ENCODE measurements at regions not wholly inside any gene's neighbourhood (a gene's known extent, or its start where the extent isn't known, plus 50 kb on each side); places are given as distances from the start of the nearest gene placed in this dataset.
"Not testable (repeated sequence)": the region's sequence is repeated elsewhere in the genome, so short reads cannot be mapped to it uniquely, and the experiment has no call there.

- not testable (repeated sequence) for H3K27me3 ChIP-seq (ENCODE audit: control insufficient read depth, insufficient read depth, low read length)
Observed at GRCh38 chr10:133010843-133011179, 68.4 kb upstream of the CFAP46 start.

GRCh38 chr10:133010095-133010842 lies 67.9 kb upstream of the CFAP46 start:
- H3K36me3 ChIP-seq (ENCODE audit: insufficient read depth, low read length): no peaks in the 10 kb centered on the region
- H3K4me2 ChIP-seq (ENCODE audit: low read length): no peak overlapping the region
- no peaks in the 10 kb centered on the region for H3K9me3 ChIP-seq (replicated peaks; ENCODE audit: low read length)
- H3K27me3 ChIP-seq (ENCODE audit: control insufficient read depth, insufficient read depth, low read length): no peaks in the 10 kb centered on the region
- H3K4me1 ChIP-seq (ENCODE audit: control insufficient read depth, insufficient read depth, low read length): no peaks in the 10 kb centered on the region
- no peak overlapping the region for H3K9ac ChIP-seq (ENCODE audit: low read depth, low read length)
- H3K4me3 ChIP-seq (ENCODE audit: low read length): no peak overlapping the region

More at GRCh38 chr10:133010843-133011179, 68.4 kb upstream of the CFAP46 start:
- not testable (repeated sequence) for H3K9ac ChIP-seq (ENCODE audit: low read depth, low read length); H3K4me3 ChIP-seq (ENCODE audit: low read length); H3K36me3 ChIP-seq (ENCODE audit: insufficient read depth, low read length); H3K4me2 ChIP-seq (ENCODE audit: low read length); H3K9me3 ChIP-seq (replicated peaks; ENCODE audit: low read length); H3K4me1 ChIP-seq (ENCODE audit: control insufficient read depth, insufficient read depth, low read length)

- no peak overlapping the region for H3K4me3 ChIP-seq (ENCODE audit: low read length)
Observed at GRCh38 chr10:133009218-133009950, 67.0 kb upstream of the CFAP46 start.

GRCh38 chr10:133008736-133009135 lies 66.4 kb upstream of the CFAP46 start:
- Histone ChIP-seq H3K4me1 (ENCODE audit: control insufficient read depth, insufficient read depth, low read length) (no peaks in the 10 kb centered on the region), H3K9ac (ENCODE audit: low read depth, low read length) (no peak overlapping the region), H3K9me3 (replicated peaks; ENCODE audit: low read length) (no peaks in the 10 kb centered on the region), H3K36me3 (ENCODE audit: insufficient read depth, low read length) (no peaks in the 10 kb centered on the region), H3K4me2 (ENCODE audit: low read length) (no peak overlapping the region), H3K4me3 (ENCODE audit: low read length) (no peak overlapping the region), H3K27me3 (ENCODE audit: control insufficient read depth, insufficient read depth, low read length) (no peaks in the 10 kb centered on the region)

More at GRCh38 chr10:133009218-133009950, 67.0 kb upstream of the CFAP46 start:
- H3K36me3 ChIP-seq (ENCODE audit: insufficient read depth, low read length): no peaks in the 10 kb centered on the region
- H3K4me2 ChIP-seq (ENCODE audit: low read length): no peak overlapping the region
- no peaks in the 10 kb centered on the region for H3K9me3 ChIP-seq (replicated peaks; ENCODE audit: low read length)
- H3K9ac ChIP-seq (ENCODE audit: low read depth, low read length): no peak overlapping the region
- H3K4me1 ChIP-seq (ENCODE audit: control insufficient read depth, insufficient read depth, low read length): no peaks in the 10 kb centered on the region
- no peaks in the 10 kb centered on the region for H3K27me3 ChIP-seq (ENCODE audit: control insufficient read depth, insufficient read depth, low read length)

- no peaks in the 10 kb centered on the region for H3K27me3 ChIP-seq (ENCODE audit: control insufficient read depth, insufficient read depth, low read length)
- no peaks in the 10 kb centered on the region for H3K9me3 ChIP-seq (replicated peaks; ENCODE audit: low read length)
- no peaks in the 10 kb centered on the region for H3K36me3 ChIP-seq (ENCODE audit: insufficient read depth, low read length)
- no peak overlapping the region for H3K4me2 ChIP-seq (ENCODE audit: low read length)
- no peak overlapping the region for H3K9ac ChIP-seq (ENCODE audit: low read depth, low read length)
- no peaks in the 10 kb centered on the region for H3K4me1 ChIP-seq (ENCODE audit: control insufficient read depth, insufficient read depth, low read length)
- H3K4me3 ChIP-seq (ENCODE audit: low read length): no peak overlapping the region
Observed at GRCh38 chr10:133008196-133008595, 65.8 kb upstream of the CFAP46 start.

- Histone ChIP-seq H3K9ac (ENCODE audit: low read depth, low read length) (no peak overlapping the region), H3K4me2 (ENCODE audit: low read length) (no peak overlapping the region)
Observed at GRCh38 chr10:133007360-133007858, 65.0 kb upstream of the CFAP46 start.

GRCh38 chr10:133006806-133007205 lies 64.4 kb upstream of the CFAP46 start:
- H3K4me2 ChIP-seq (ENCODE audit: low read length): no peak overlapping the region
- H3K27me3 ChIP-seq (ENCODE audit: control insufficient read depth, insufficient read depth, low read length): no peaks in the 10 kb centered on the region
- no peak overlapping the region for H3K9ac ChIP-seq (ENCODE audit: low read depth, low read length)
- no peaks in the 10 kb centered on the region for H3K4me1 ChIP-seq (ENCODE audit: control insufficient read depth, insufficient read depth, low read length)
- H3K36me3 ChIP-seq (ENCODE audit: insufficient read depth, low read length): no peaks in the 10 kb centered on the region
- no peak overlapping the region for H3K4me3 ChIP-seq (ENCODE audit: low read length)
- no peaks in the 10 kb centered on the region for H3K9me3 ChIP-seq (replicated peaks; ENCODE audit: low read length)

More at GRCh38 chr10:133007360-133007858, 65.0 kb upstream of the CFAP46 start:
- H3K9me3 ChIP-seq (replicated peaks; ENCODE audit: low read length): no peaks in the 10 kb centered on the region
- no peaks in the 10 kb centered on the region for H3K36me3 ChIP-seq (ENCODE audit: insufficient read depth, low read length)
- no peak overlapping the region for H3K4me3 ChIP-seq (ENCODE audit: low read length)
- H3K27me3 ChIP-seq (ENCODE audit: control insufficient read depth, insufficient read depth, low read length): no peaks in the 10 kb centered on the region
- H3K4me1 ChIP-seq (ENCODE audit: control insufficient read depth, insufficient read depth, low read length): no peaks in the 10 kb centered on the region

GRCh38 chr10:133006202-133006601 lies 63.8 kb upstream of the CFAP46 start:
- no peaks in the 10 kb centered on the region for H3K36me3 ChIP-seq (ENCODE audit: insufficient read depth, low read length)
- H3K4me1 ChIP-seq (ENCODE audit: control insufficient read depth, insufficient read depth, low read length): no peaks in the 10 kb centered on the region
- no peak overlapping the region for H3K9ac ChIP-seq (ENCODE audit: low read depth, low read length)
- no peaks in the 10 kb centered on the region for H3K27me3 ChIP-seq (ENCODE audit: control insufficient read depth, insufficient read depth, low read length)
- H3K4me3 ChIP-seq (ENCODE audit: low read length): no peak overlapping the region
- H3K4me2 ChIP-seq (ENCODE audit: low read length): no peak overlapping the region
- H3K9me3 ChIP-seq (replicated peaks; ENCODE audit: low read length): no peaks in the 10 kb centered on the region

- no peaks in the 10 kb centered on the region for H3K27me3 ChIP-seq (ENCODE audit: control insufficient read depth, insufficient read depth, low read length)
Observed at GRCh38 chr10:133004478-133004877, 62.1 kb upstream of the CFAP46 start.

GRCh38 chr10:133003188-133003587 lies 60.8 kb upstream of the CFAP46 start:
- Histone ChIP-seq H3K9me3 (replicated peaks; ENCODE audit: low read length) (no peaks in the 10 kb centered on the region), H3K9ac (ENCODE audit: low read depth, low read length) (no peak overlapping the region), H3K4me3 (ENCODE audit: low read length) (no peak overlapping the region)

More at GRCh38 chr10:133004478-133004877, 62.1 kb upstream of the CFAP46 start:
- Histone ChIP-seq H3K4me1 (ENCODE audit: control insufficient read depth, insufficient read depth, low read length) (no peaks in the 10 kb centered on the region), H3K4me2 (ENCODE audit: low read length) (no peak overlapping the region), H3K9ac (ENCODE audit: low read depth, low read length) (no peak overlapping the region), H3K4me3 (ENCODE audit: low read length) (no peak overlapping the region), H3K36me3 (ENCODE audit: insufficient read depth, low read length) (no peaks in the 10 kb centered on the region), H3K9me3 (replicated peaks; ENCODE audit: low read length) (no peaks in the 10 kb centered on the region)

GRCh38 chr10:133002685-133003084 lies 60.3 kb upstream of the CFAP46 start:
- Histone ChIP-seq H3K4me3 (ENCODE audit: low read length) (no peak overlapping the region), H3K4me2 (ENCODE audit: low read length) (no peak overlapping the region), H3K9ac (ENCODE audit: low read depth, low read length) (no peak overlapping the region), H3K4me1 (ENCODE audit: control insufficient read depth, insufficient read depth, low read length) (no peaks in the 10 kb centered on the region), H3K9me3 (replicated peaks; ENCODE audit: low read length) (no peaks in the 10 kb centered on the region), H3K36me3 (ENCODE audit: insufficient read depth, low read length) (no peaks in the 10 kb centered on the region), H3K27me3 (ENCODE audit: control insufficient read depth, insufficient read depth, low read length) (no peaks in the 10 kb centered on the region)

More at GRCh38 chr10:133003188-133003587, 60.8 kb upstream of the CFAP46 start:
- Histone ChIP-seq H3K4me2 (ENCODE audit: low read length) (no peak overlapping the region), H3K27me3 (ENCODE audit: control insufficient read depth, insufficient read depth, low read length) (no peaks in the 10 kb centered on the region), H3K36me3 (ENCODE audit: insufficient read depth, low read length) (no peaks in the 10 kb centered on the region), H3K4me1 (ENCODE audit: control insufficient read depth, insufficient read depth, low read length) (no peaks in the 10 kb centered on the region)

Measured in skeletal muscle satellite cell (primary cell).